Stimulated activated CD4-positive, alpha-beta T cell treated with anti-CD3 and anti-CD28 coated beads, Interleukin-1b, Interleukin-23, amount 100 ng/mL, for 24 hours (primary cell): ENCODE measurements at regions not wholly inside any gene's neighbourhood (a gene's known extent, or its start where the extent isn't known, plus 50 kb on each side); places are given as distances from the start of the nearest gene placed in this dataset.

Source experiments
- DNase-seq, 4 experiments: peaks; one replicate each; pipeline ENCODE4 v3.0.0-alpha.2; 2020; ENCODE audit warnings: low read depth in 4 of 4, low spot score in 1 of 4

DNA sequence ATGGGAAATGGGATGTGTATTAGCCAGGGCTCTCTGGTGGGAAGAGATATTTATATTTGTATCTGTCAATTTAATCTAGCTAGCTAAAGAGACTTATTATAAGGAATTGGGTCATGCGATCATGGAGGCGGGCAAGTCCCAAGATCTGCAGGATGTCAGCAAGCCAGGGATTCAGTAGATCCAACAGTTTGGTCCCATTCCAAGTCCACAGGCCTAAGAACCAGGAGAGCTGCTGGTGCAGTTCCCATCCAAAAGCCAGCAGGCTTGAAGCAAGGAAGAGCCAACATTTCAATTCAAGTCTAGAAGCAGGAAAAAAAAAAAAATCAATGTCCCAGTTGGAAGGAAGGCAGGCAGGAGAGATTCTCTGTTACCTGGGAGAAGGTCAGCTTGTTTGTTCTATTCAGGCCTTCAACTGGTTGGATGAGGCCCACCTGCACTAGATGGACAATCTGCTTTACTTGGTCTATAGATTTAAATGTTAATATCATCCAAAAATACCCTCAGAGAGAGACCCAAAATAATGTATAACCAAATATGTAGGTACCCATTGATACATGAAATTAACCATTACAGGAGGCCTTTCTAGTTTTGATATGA is 60.7 kb upstream of the BCAT1 start:
- DNase-seq: no peak

DNA sequence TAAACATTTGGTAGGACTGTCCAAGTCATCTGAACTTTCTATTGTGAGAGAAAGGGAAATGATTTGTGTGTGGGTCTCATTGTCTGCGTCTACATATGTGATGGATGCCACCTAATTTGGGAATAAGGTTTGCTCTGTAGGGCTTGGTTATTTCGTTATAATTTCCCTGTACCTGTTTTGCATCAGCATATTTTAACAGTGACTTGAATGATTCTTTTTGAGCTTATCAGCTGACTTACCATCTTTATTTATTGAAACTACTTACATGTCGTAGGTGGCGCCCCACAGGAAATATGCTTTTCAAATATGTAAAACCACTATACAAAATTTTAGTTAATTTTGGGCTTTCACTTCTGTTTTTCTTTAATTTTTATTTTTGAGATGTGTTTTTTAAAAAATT is 56.5 kb upstream of the BCAT1 start:
- DNase-seq: no peak

DNA sequence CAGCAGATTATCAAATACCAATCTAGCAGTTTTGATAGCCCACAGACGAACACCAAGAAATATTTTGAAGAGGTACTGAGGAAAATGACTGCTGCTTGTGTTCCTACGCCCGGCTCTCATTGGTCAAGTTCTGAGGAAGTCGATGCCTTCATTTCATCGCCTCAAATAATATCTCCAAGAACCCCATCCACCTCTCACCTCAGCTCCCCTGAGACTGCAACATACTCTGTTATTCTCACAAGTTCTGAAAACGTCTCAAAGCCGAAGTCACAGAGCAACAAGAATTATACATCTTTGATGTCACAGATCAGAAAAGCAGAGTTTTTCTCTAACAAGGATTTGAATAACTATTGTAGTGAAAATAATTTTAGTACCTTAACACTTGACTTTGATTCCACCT is 55.5 kb upstream of the BCAT1 start:
- DNase-seq: no peak

DNA sequence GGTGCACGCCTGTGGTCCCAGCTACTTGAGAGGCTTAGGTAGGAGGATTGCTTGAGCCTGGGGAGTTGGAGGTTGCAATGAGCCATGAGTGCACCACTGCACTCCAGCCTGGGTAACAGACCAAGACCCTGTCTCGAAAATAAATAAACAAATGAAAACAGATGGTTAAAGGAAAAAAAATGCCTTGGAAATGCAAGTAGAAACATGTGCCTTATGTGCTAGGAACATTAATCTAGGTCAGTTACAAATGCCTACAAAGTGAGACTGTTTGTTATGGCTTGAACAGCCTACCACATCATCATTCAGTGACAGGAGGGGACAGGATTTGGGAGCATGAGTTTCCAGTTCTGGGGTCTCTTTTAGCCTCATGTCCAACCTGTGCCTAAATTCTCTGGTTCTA is 52.4 kb upstream of the BCAT1 start:
- no peak for DNase-seq
